ENCODE measurements at regions not wholly inside any gene's neighbourhood (a gene's known extent, or its start where the extent isn't known, plus 50 kb on each side); places are given as distances from the start of the nearest gene placed in this dataset.

DNA sequence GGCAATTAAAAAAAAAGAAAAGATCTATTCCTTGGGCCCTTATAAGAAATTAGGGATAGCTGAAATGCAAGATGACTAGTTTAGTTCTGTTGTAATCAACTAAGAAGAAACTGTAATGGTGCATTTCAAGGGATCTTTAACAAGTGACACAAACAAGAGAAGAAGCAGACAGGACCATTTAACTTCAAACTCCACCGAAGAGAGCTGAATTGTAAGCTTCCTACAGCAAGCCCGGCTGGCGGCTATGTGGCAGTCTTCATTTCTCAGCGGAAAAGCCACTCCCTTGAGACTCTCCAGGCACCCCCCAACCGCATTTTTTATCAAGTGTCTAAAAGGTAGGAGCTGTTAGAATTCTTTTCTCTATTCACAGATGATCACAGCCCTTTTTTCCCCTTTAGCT, 305.2 kb upstream of the ZNF507 start:
- Histone ChIP-seq H3K4me3 (ENCODE audit: low read depth in 1 of 2, low read length in 2 of 2) (no peak overlapping the region), H3K27me3 (ENCODE audit: control insufficient read depth in 1 of 2, insufficient read depth in 2 of 2, low read length in 2 of 2) (no peaks in the 10 kb centered on the region), H3K27ac (ENCODE audit: low read depth in 2 of 2, low read length in 1 of 2) (no peak overlapping the region), H3K4me1 (ENCODE audit: control insufficient read depth in 2 of 2, insufficient read depth in 2 of 2, low read length in 1 of 2) (no peaks in the 10 kb centered on the region), H3K9me3 (ENCODE audit: control insufficient read depth in 2 of 2, insufficient read depth in 1 of 2, low read depth in 1 of 2, low read length in 1 of 2) (no peaks in the 10 kb centered on the region), H3K36me3 (ENCODE audit: control insufficient read depth in 2 of 2, insufficient read depth in 2 of 2, low read length in 1 of 2) (no peaks in the 10 kb centered on the region)
- 62 to 78% methylated on average over 5 of the region's 5 CpGs for WGBS, 2 donors

DNA sequence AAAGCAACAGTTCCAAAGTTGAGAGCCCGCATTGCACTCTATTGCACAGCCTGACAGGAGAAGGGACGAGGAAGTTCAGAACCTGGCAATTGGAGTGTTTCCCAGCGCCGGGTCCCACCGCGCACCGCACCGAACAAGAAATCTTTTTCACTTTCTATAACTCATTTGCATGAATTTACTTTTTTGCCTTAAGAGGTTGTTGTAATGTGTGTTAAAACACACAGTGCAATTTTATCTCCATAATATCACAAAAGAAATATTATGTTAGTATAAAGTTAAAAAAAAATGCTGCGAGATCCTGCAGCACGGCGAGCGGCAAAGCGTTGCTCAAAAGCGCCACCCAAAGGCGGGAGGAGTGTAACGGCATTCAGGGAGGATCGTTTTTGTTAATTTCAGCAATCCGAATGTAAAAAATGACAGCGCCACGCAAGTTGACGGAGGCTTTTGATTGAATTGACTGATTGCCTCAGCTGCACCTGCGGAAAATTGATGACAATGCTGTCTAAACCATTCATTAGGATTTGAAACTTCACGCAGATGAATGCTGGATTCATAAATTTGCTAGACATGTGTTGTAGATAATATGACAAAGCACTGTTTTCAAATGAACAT, 303.6 kb upstream of the ZNF507 start:
- H3K4me1 ChIP-seq (ENCODE audit: control insufficient read depth in 2 of 2, insufficient read depth in 2 of 2, low read length in 1 of 2), result no peaks in the 10 kb centered on the region

DNA sequence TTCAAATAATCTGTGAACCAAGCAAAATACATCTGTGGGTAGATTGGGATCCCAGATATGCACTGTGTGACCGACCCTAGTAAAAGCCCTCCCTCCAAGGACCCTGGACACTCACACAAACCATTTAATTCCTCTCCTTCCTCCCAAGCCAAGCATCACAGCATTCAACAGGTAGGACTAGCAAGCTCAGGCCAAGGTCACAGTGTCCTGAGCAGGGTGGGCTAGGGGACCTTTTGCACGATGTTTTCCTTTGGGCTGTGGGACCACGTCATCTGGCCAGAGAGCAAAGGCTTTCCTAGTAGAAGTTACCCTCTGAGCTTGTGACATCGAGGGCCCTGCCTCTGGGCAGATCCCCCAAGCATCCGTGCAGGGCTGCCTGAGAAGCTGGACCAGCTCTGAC, 297.6 kb upstream of the ZNF507 start:
- 71 to 74% methylated on average over 5 of the region's 5 CpGs for WGBS, 2 donors
- Histone ChIP-seq H3K27me3 (ENCODE audit: control insufficient read depth in 1 of 2, insufficient read depth in 2 of 2, low read length in 2 of 2) (no peaks in the 10 kb centered on the region), H3K4me1 (ENCODE audit: control insufficient read depth in 2 of 2, insufficient read depth in 2 of 2, low read length in 1 of 2) (no peaks in the 10 kb centered on the region), H3K4me3 (ENCODE audit: low read depth in 1 of 2, low read length in 2 of 2) (no peak overlapping the region), H3K27ac (ENCODE audit: low read depth in 2 of 2, low read length in 1 of 2) (no peak overlapping the region), H3K36me3 (ENCODE audit: control insufficient read depth in 2 of 2, insufficient read depth in 2 of 2, low read length in 1 of 2) (no peaks in the 10 kb centered on the region), H3K9me3 (ENCODE audit: control insufficient read depth in 2 of 2, insufficient read depth in 1 of 2, low read depth in 1 of 2, low read length in 1 of 2) (no peaks in the 10 kb centered on the region)

More for the DNA sequence above, 303.6 kb upstream of the ZNF507 start:
- no peaks in the 10 kb centered on the region for H3K36me3 ChIP-seq (ENCODE audit: control insufficient read depth in 2 of 2, insufficient read depth in 2 of 2, low read length in 1 of 2)
- H3K4me3 ChIP-seq (ENCODE audit: low read depth in 1 of 2, low read length in 2 of 2), result no peak overlapping the region
- H3K27me3 ChIP-seq (ENCODE audit: control insufficient read depth in 1 of 2, insufficient read depth in 2 of 2, low read length in 2 of 2), result no peaks in the 10 kb centered on the region
- 3 to 5% methylated on average over 23 of the region's 23 CpGs for WGBS, 2 donors
- no peak overlapping the region for H3K27ac ChIP-seq (ENCODE audit: low read depth in 2 of 2, low read length in 1 of 2)
- no peaks in the 10 kb centered on the region for H3K9me3 ChIP-seq (ENCODE audit: control insufficient read depth in 2 of 2, insufficient read depth in 1 of 2, low read depth in 1 of 2, low read length in 1 of 2)

- Histone ChIP-seq H3K9me3 (ENCODE audit: control insufficient read depth in 2 of 2, insufficient read depth in 1 of 2, low read depth in 1 of 2, low read length in 1 of 2) (peaks cover 2 to 3% of the 10 kb centered on the region in 2 donors), H3K4me1 (ENCODE audit: control insufficient read depth in 2 of 2, insufficient read depth in 2 of 2, low read length in 1 of 2) (no peaks in the 10 kb centered on the region), H3K36me3 (ENCODE audit: control insufficient read depth in 2 of 2, insufficient read depth in 2 of 2, low read length in 1 of 2) (no peaks in the 10 kb centered on the region), H3K4me3 (ENCODE audit: low read depth in 1 of 2, low read length in 2 of 2) (no peak overlapping the region), H3K27me3 (ENCODE audit: control insufficient read depth in 1 of 2, insufficient read depth in 2 of 2, low read length in 2 of 2) (no peaks in the 10 kb centered on the region), H3K27ac (ENCODE audit: low read depth in 2 of 2, low read length in 1 of 2) (no peak overlapping the region)
- WGBS, 2 donors, result 79% methylated on average over 3 of the region's 3 CpGs
These were observed 292.0 kb upstream of the ZNF507 start for GRCh38 chr19:32053376-32053775.

DNA sequence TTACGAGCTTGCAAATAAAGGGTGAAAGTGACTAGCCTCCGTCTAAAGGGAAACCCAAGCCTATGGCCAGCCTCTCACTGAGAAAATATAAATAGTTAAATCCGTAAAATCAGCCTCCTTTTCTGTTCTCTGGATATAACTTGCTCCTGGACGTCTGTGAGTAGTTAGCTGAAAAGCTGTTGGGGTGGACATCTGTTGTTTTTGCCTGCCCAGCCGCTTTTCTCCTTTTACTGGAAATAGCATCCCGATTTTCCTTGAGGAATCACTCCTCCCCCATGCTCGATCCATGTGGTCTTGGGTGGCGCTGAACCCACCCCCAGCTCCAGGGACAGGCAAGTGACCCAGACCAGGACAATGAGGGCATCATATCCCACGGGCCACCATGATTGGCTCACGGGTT, 291.5 kb upstream of the ZNF507 start:
- Histone ChIP-seq H3K4me1 (ENCODE audit: control insufficient read depth in 2 of 2, insufficient read depth in 2 of 2, low read length in 1 of 2) (no peaks in the 10 kb centered on the region), H3K27me3 (ENCODE audit: control insufficient read depth in 1 of 2, insufficient read depth in 2 of 2, low read length in 2 of 2) (no peaks in the 10 kb centered on the region), H3K4me3 (ENCODE audit: low read depth in 1 of 2, low read length in 2 of 2) (no peak overlapping the region), H3K36me3 (ENCODE audit: control insufficient read depth in 2 of 2, insufficient read depth in 2 of 2, low read length in 1 of 2) (no peaks in the 10 kb centered on the region), H3K9me3 (ENCODE audit: control insufficient read depth in 2 of 2, insufficient read depth in 1 of 2, low read depth in 1 of 2, low read length in 1 of 2) (peaks cover 2 to 3% of the 10 kb centered on the region in 2 donors), H3K27ac (ENCODE audit: low read depth in 2 of 2, low read length in 1 of 2) (no peak overlapping the region)
- WGBS, 2 donors, result 76% methylated on average over 10 of the region's 10 CpGs

DNA sequence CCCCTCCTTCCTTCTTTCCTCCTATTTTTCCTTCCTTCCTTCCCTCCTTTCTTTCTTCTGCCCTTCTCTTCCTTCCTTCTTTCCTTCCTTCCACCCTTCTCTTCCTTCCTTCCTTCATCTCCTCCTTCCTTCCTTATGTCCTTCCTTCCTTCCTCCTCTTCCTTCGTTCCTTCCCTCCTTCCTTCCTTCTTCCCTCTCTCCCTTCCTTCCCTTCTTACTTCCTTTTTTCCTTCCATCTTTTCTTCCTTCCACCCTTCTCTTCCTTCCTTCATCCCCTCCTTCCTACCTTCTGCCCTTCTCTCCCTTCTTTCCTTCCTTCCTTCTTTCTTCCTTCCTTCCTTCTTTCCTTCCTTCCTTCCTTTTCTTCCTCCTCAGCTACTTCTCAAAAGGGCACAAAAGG, 287.3 kb upstream of the ZNF507 start:
- no peak overlapping the region for H3K27ac ChIP-seq (ENCODE audit: low read depth in 2 of 2, low read length in 1 of 2)
- no peak overlapping the region for H3K4me3 ChIP-seq (ENCODE audit: low read depth in 1 of 2, low read length in 2 of 2)
- peaks cover 2 to 3% of the 10 kb centered on the region in 2 donors for H3K9me3 ChIP-seq (ENCODE audit: control insufficient read depth in 2 of 2, insufficient read depth in 1 of 2, low read depth in 1 of 2, low read length in 1 of 2)
- WGBS, 2 donors, result 39 to 44% methylated on average over 1 of the region's 1 CpG
- no peaks in the 10 kb centered on the region for H3K27me3 ChIP-seq (ENCODE audit: control insufficient read depth in 1 of 2, insufficient read depth in 2 of 2, low read length in 2 of 2)
- H3K36me3 ChIP-seq (ENCODE audit: control insufficient read depth in 2 of 2, insufficient read depth in 2 of 2, low read length in 1 of 2), result no peaks in the 10 kb centered on the region
- no peaks in the 10 kb centered on the region for H3K4me1 ChIP-seq (ENCODE audit: control insufficient read depth in 2 of 2, insufficient read depth in 2 of 2, low read length in 1 of 2)

- Histone ChIP-seq H3K4me3 (ENCODE audit: low read depth in 1 of 2, low read length in 2 of 2) (no peak overlapping the region), H3K27me3 (ENCODE audit: control insufficient read depth in 1 of 2, insufficient read depth in 2 of 2, low read length in 2 of 2) (no peaks in the 10 kb centered on the region), H3K36me3 (ENCODE audit: control insufficient read depth in 2 of 2, insufficient read depth in 2 of 2, low read length in 1 of 2) (no peaks in the 10 kb centered on the region), H3K4me1 (ENCODE audit: control insufficient read depth in 2 of 2, insufficient read depth in 2 of 2, low read length in 1 of 2) (no peaks in the 10 kb centered on the region), H3K27ac (ENCODE audit: low read depth in 2 of 2, low read length in 1 of 2) (no peak overlapping the region), H3K9me3 (ENCODE audit: control insufficient read depth in 2 of 2, insufficient read depth in 1 of 2, low read depth in 1 of 2, low read length in 1 of 2) (peaks cover 0 to 3% of the 10 kb centered on the region in 2 donors)
- 65 to 66% methylated on average over 1 of the region's 1 CpG for whole genome bisulfite sequencing, 2 donors
These were observed 284.1 kb upstream of the ZNF507 start for GRCh38 chr19:32061315-32061714.

GRCh38 chr19:32063601-32064000, 281.8 kb upstream of the ZNF507 start:
- Histone ChIP-seq H3K27ac (ENCODE audit: low read depth in 2 of 2, low read length in 1 of 2) (no peak overlapping the region), H3K9me3 (ENCODE audit: control insufficient read depth in 2 of 2, insufficient read depth in 1 of 2, low read depth in 1 of 2, low read length in 1 of 2) (no peaks in the 10 kb centered on the region), H3K36me3 (ENCODE audit: control insufficient read depth in 2 of 2, insufficient read depth in 2 of 2, low read length in 1 of 2) (no peaks in the 10 kb centered on the region), H3K27me3 (ENCODE audit: control insufficient read depth in 1 of 2, insufficient read depth in 2 of 2, low read length in 2 of 2) (no peaks in the 10 kb centered on the region), H3K4me3 (ENCODE audit: low read depth in 1 of 2, low read length in 2 of 2) (no peak overlapping the region), H3K4me1 (ENCODE audit: control insufficient read depth in 2 of 2, insufficient read depth in 2 of 2, low read length in 1 of 2) (no peaks in the 10 kb centered on the region)
- WGBS, 2 donors, result 79 to 82% methylated on average over 10 of the region's 10 CpGs

DNA sequence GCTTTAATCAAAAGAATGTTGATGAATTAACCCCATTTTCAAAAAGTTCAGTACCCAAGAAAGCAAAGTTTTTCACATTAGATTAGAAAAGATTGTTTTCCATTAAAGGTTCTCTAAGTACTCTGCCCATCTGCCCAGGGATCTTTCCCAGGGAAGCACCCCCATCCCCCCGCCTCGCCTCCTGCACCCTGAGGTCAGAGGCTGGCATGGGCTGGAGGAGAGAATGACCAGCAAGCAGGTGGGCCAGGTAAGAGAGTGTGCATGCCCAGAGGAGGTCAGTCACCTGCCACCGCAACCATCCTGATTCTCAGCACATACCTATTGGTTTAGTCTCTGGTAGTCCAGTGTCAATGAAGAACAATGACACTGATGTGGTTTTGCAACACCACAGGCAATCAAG, 279.4 kb upstream of the ZNF507 start:
- no peaks in the 10 kb centered on the region for H3K4me1 ChIP-seq (ENCODE audit: control insufficient read depth in 2 of 2, insufficient read depth in 2 of 2, low read length in 1 of 2)
- H3K4me3 ChIP-seq (ENCODE audit: low read depth in 1 of 2, low read length in 2 of 2), result no peak overlapping the region
- H3K27ac ChIP-seq (ENCODE audit: low read depth in 2 of 2, low read length in 1 of 2), result no peak overlapping the region
- WGBS, 2 donors, result 90 to 91% methylated on average over 3 of the region's 3 CpGs
- no peaks in the 10 kb centered on the region for H3K9me3 ChIP-seq (ENCODE audit: control insufficient read depth in 2 of 2, insufficient read depth in 1 of 2, low read depth in 1 of 2, low read length in 1 of 2)
- H3K27me3 ChIP-seq (ENCODE audit: control insufficient read depth in 1 of 2, insufficient read depth in 2 of 2, low read length in 2 of 2), result no peaks in the 10 kb centered on the region
- H3K36me3 ChIP-seq (ENCODE audit: control insufficient read depth in 2 of 2, insufficient read depth in 2 of 2, low read length in 1 of 2), result no peaks in the 10 kb centered on the region

DNA sequence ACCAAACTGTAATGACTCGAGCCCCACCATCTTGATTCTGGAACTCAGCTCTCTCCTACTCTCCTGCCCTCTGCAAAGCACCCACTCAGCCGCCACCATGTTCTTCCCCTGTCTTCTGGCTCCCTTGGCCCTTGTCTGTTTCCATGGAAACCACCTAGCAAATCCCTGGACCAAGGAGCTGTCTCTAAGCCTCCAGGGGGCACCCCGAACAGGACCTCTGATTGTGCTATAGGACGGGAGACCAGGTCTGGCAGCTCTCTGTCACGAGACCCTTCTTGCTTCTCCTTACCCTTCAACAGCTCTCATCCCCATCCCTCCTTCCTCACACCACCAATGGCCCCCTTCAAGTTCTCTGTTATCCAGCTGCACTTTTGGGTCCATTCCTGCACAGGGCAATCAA, 277.7 kb upstream of the ZNF507 start:
- Histone ChIP-seq H3K36me3 (ENCODE audit: control insufficient read depth in 2 of 2, insufficient read depth in 2 of 2, low read length in 1 of 2) (no peaks in the 10 kb centered on the region), H3K4me3 (ENCODE audit: low read depth in 1 of 2, low read length in 2 of 2) (no peak overlapping the region), H3K27me3 (ENCODE audit: control insufficient read depth in 1 of 2, insufficient read depth in 2 of 2, low read length in 2 of 2) (no peaks in the 10 kb centered on the region), H3K27ac (ENCODE audit: low read depth in 2 of 2, low read length in 1 of 2) (no peak overlapping the region), H3K4me1 (ENCODE audit: control insufficient read depth in 2 of 2, insufficient read depth in 2 of 2, low read length in 1 of 2) (no peaks in the 10 kb centered on the region), H3K9me3 (ENCODE audit: control insufficient read depth in 2 of 2, insufficient read depth in 1 of 2, low read depth in 1 of 2, low read length in 1 of 2) (peaks cover 0 to 1% of the 10 kb centered on the region in 2 donors)
- WGBS, 2 donors, result 62 to 73% methylated on average over 5 of the region's 5 CpGs
